ENCODE measurements at regions not wholly inside any gene's neighbourhood (a gene's known extent, or its start where the extent isn't known, plus 50 kb on each side); places are given as distances from the start of the nearest gene placed in this dataset.

DNA sequence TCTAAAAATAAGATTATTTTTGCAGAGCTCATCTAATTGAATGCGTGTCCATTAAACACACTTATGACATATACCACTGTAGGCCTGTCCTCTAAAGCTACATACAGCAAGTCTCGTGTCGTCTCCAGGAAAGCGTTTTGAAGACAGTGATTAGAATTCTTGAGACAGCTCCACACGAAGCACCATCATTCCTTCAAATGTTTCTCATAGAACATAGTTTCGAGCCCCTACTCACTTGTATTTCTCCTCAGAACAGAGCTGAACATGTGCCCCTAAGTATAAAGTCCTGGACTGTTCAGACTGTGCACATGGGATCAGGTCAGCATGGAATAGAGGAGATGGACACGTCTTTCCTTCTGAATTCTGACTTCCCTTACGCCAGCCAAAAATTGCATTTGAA, 64.5 kb upstream of the HMGA2 start:
- TF ChIP-seq, protein P1, sequence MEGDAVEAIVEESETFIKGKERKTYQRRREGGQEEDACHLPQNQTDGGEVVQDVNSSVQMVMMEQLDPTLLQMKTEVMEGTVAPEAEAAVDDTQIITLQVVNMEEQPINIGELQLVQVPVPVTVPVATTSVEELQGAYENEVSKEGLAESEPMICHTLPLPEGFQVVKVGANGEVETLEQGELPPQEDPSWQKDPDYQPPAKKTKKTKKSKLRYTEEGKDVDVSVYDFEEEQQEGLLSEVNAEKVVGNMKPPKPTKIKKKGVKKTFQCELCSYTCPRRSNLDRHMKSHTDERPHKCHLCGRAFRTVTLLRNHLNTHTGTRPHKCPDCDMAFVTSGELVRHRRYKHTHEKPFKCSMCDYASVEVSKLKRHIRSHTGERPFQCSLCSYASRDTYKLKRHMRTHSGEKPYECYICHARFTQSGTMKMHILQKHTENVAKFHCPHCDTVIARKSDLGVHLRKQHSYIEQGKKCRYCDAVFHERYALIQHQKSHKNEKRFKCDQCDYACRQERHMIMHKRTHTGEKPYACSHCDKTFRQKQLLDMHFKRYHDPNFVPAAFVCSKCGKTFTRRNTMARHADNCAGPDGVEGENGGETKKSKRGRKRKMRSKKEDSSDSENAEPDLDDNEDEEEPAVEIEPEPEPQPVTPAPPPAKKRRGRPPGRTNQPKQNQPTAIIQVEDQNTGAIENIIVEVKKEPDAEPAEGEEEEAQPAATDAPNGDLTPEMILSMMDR (IDR thresholded peaks at IDR 0.05) = no peak
- no peak for TF ChIP-seq POLR2A (IDR thresholded peaks at IDR 0.05)

Data from vagina (tissue), 2 donors.